HUES6 (cell line): ENCODE measurements at regions not wholly inside any gene's neighbourhood (a gene's known extent, or its start where the extent isn't known, plus 50 kb on each side); places are given as distances from the start of the nearest gene placed in this dataset.

ENCODE experiments used
- H3K27ac ChIP-seq: 2 replicates; pipeline ENCODE4 v1.7.0; 2013; ENCODE audit warnings: low read depth, mild to moderate bottlenecking, low read length, inconsistent platforms
- H3K27me3 ChIP-seq: 2 replicates; pipeline ENCODE4 v1.6.1; 2013; ENCODE audit warnings: low read length; ENCODE audit not compliant: control insufficient read depth, insufficient read depth
- H3K36me3 ChIP-seq: 2 replicates; pipeline ENCODE4 v1.6.1; 2013; ENCODE audit warnings: low read length; ENCODE audit not compliant: control insufficient read depth, insufficient read depth
- H3K4me1 ChIP-seq: 2 replicates; pipeline ENCODE4 v1.6.1; 2013; ENCODE audit warnings: low read length; ENCODE audit not compliant: control insufficient read depth, insufficient read depth
- H3K4me3 ChIP-seq: 2 replicates; pipeline ENCODE4 v1.5.1; 2013; ENCODE audit warnings: low read depth, low read length
- H3K9ac ChIP-seq: one replicate; pipeline ENCODE4 v1.6.1; 2013; ENCODE audit warnings: mild to moderate bottlenecking, low read length
- H3K9me3 ChIP-seq: 2 replicates; pipeline ENCODE4 v1.6.1; 2013; ENCODE audit warnings: low read depth, low read length; ENCODE audit not compliant: control insufficient read depth, insufficient read depth

DNA sequence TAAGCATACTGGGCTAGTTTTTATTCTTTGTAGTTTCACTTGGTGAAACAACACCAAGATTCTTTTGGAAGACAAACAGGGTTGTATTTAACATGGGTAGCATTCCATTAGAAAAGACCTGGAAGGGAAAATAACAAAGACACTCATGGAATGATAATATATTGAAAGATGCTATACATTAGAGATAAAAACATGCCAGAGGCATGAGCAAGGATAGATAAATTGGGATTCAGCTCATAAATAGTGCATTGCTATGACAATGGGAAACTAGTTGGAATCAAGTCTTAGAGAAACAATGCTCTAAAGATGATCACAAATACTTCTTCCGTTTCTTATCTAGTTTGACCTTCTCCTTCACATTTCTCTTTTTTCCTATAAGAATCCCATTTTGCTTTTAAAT lies 677.4 kb downstream of the ZNF385D start:
- Histone ChIP-seq H3K27ac (no peak overlapping the region), H3K9ac (no peak overlapping the region), H3K4me3 (no peak overlapping the region), H3K9me3 (no peaks in the 10 kb centered on the region), H3K36me3 (no peaks in the 10 kb centered on the region), H3K4me1 (no peaks in the 10 kb centered on the region), H3K27me3 (no peaks in the 10 kb centered on the region)

DNA sequence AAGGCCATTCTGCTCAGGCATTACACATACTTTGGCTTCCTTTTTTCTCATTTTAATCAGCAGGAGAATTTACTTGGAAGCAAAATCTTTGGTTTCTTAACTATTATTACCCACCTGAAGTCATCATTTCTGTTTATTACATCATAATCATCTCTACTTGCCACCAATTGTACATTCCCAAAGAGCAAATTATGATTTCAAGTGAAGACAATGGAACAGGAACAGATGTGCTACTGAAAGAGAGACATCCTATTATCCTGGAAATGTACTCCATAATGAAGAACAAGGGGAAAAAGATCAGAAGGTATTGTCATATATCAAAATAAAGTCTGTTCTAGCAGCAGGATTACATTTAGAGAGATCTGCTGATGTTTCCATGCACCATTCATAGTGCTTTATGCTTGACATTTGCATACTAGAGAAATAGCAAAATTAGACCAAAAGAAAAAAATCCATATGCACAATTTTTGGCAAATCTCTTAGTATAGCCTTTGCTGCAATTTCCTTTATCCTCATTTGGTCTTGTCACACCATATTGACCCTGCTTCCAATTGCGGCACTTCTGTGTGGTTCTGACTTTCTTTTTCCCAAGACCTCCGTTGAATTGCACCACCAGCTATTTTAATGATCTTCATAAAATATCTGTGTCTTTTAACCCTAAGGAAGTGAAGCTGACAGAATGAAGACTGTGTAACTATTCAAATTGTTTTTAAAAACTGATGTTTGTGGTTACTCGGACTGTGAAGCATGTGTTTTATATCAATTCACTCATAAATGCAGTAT lies 683.8 kb downstream of the ZNF385D start:
- no peak overlapping the region for H3K9ac ChIP-seq
- no peaks in the 10 kb centered on the region for H3K9me3 ChIP-seq
- H3K4me1 ChIP-seq = no peaks in the 10 kb centered on the region
- no peaks in the 10 kb centered on the region for H3K36me3 ChIP-seq
- no peak overlapping the region for H3K4me3 ChIP-seq
- no peaks in the 10 kb centered on the region for H3K27me3 ChIP-seq
- no peak overlapping the region for H3K27ac ChIP-seq

DNA sequence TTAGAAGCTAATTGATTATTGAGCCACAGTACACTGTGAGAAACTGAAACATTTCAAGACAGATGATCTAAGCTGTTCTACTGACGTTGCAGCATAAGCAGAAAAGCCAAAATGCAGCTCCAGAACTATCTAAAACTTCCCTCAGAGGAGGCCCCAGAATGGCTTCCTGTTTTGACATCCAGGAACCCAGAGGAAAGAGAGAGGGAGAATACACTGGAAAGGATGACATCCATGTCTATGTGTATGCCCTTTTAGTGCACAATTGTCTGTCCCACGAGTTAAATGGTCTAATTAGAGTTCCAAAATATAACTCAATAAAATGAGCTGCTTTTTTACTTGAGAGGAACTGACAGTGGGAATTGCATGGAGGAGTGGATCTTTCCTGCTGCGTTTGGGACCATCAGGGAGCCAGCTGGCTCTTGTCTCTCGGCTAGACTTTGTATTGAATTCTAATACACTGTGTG lies 688.1 kb downstream of the ZNF385D start:
- no peaks in the 10 kb centered on the region for H3K27me3 ChIP-seq
- no peaks in the 10 kb centered on the region for H3K9me3 ChIP-seq

DNA sequence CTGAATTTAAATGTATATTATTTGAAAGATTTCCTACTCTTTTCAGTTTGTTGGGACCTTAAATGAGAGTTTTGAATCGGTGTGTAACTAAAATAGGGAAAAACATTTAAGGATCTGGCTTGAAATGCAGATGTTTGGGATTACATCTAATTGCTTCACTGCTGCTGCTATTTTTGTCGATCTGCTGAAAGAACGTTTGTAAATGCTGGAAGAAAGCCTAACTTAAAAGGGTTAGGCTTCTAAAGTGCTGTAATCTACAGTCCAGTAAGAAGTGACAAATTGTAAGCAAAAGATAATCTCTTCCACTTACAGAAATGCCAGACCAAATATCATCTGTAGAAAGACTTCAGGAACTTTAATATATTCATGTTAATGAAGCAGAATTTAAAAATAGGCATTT lies 691.6 kb downstream of the ZNF385D start:
- H3K9me3 ChIP-seq = no peaks in the 10 kb centered on the region
- no peaks in the 10 kb centered on the region for H3K36me3 ChIP-seq
- no peak overlapping the region for H3K27ac ChIP-seq
- no peak overlapping the region for H3K4me3 ChIP-seq
- H3K4me1 ChIP-seq = no peaks in the 10 kb centered on the region
- no peak overlapping the region for H3K9ac ChIP-seq
- H3K27me3 ChIP-seq = no peaks in the 10 kb centered on the region

More for the DNA sequence above, 688.1 kb downstream of the ZNF385D start:
- H3K9ac ChIP-seq = no peak overlapping the region
- no peaks in the 10 kb centered on the region for H3K4me1 ChIP-seq
- no peak overlapping the region for H3K27ac ChIP-seq
- no peaks in the 10 kb centered on the region for H3K36me3 ChIP-seq
- no peak overlapping the region for H3K4me3 ChIP-seq

DNA sequence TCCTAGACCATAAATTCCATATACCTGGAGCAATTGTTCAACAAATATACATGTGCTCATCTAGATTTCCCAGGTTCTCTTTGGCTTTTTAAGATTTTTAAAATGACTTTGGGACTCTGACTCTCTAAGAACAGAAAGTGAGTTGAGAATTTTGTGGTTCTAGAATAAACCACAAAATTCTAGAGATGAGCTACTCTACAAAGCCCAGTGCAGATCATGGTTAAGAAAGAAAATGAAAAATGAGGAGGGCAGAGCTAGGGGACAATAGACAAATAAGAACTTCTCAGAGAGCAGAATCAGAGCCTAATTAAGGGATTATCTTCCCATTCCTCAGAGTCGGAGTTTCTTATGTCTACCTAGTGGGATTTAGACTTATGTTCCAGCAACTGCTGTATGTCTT lies 694.7 kb downstream of the ZNF385D start:
- Histone ChIP-seq H3K4me3 (no peak overlapping the region), H3K27ac (no peak overlapping the region), H3K36me3 (no peaks in the 10 kb centered on the region), H3K27me3 (no peaks in the 10 kb centered on the region), H3K4me1 (no peaks in the 10 kb centered on the region), H3K9ac (no peak overlapping the region), H3K9me3 (no peaks in the 10 kb centered on the region)

DNA sequence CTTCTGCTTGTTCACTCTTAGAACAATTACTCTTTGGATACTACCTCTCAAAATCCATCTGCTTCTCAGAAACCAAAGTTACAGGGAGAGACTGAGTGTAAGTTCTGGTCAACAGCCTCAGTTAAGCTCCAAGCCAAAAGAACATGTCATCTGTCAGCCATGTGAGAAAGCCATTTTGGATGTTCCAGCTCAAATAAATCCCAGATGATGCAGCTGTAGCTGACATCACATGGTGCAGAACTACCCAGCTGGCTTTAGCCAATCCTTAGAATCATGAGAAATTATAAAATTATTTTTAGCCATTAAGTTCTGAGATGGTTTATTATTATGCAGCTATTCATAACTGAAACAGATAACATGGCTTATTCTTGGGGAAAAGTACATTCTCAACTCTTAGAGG lies 696.0 kb downstream of the ZNF385D start:
- H3K9ac ChIP-seq = no peak overlapping the region
- no peak overlapping the region for H3K27ac ChIP-seq
- H3K4me3 ChIP-seq = no peak overlapping the region
- H3K4me1 ChIP-seq = no peaks in the 10 kb centered on the region
- H3K36me3 ChIP-seq = no peaks in the 10 kb centered on the region
- H3K9me3 ChIP-seq = no peaks in the 10 kb centered on the region
- H3K27me3 ChIP-seq = no peaks in the 10 kb centered on the region

DNA sequence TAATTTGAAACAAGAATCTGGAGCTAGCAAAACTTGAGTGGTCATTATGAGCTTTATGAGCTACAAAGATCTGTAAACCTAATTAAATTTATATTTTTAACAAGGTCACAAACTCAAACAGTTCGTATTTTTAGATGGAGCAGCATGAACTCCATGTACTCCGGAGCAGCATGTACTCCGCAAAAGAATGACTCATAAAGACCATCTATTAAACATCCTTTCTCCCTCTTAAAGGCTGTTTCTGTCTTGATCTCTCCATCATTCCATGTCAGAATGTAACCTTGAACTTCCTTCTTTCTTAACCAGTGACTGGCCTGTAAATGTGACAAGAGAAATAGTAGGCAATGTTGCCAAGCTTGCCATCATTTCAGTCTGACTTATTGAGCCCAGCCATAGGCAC lies 696.9 kb downstream of the ZNF385D start:
- Histone ChIP-seq H3K9ac (no peak overlapping the region), H3K9me3 (no peaks in the 10 kb centered on the region), H3K4me1 (no peaks in the 10 kb centered on the region), H3K27ac (no peak overlapping the region), H3K36me3 (no peaks in the 10 kb centered on the region), H3K4me3 (no peak overlapping the region), H3K27me3 (no peaks in the 10 kb centered on the region)

DNA sequence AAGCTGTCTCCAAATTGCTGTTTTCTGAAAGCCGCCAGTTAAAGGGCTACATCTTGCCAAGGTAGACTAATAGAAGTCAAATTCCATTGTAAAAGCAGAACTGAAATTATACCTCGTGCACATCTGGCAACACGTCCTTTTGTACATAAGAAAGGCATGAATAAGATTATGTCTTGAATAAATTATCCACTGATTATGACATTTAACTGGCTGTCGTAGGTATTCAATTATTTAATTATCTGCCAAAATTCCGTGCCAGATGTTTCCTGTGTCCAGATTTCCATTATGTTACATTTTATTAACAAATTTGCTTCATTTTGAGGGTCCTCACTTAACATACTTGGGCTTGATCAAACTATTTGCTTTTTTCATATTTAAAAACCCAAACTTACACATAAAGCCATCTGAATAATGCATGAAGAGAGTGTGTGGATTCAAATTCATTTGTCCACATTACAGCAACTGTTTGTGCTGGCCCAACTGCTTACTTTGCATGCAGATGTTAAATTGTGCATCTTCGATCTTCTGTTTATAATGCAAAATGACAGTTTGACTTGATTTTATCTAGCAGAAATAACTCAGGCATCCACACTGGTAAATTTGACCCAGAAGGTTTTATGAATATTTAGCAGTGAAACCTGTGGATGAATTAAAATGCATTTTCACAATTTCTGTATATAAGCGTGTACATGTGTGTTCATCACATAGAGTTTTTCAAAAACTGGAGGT lies 701.5 kb downstream of the ZNF385D start:
- no peak overlapping the region for H3K9ac ChIP-seq
- H3K27me3 ChIP-seq = no peaks in the 10 kb centered on the region
- no peaks in the 10 kb centered on the region for H3K4me1 ChIP-seq
- no peaks in the 10 kb centered on the region for H3K36me3 ChIP-seq
- H3K27ac ChIP-seq = no peak overlapping the region
- no peak overlapping the region for H3K4me3 ChIP-seq
- H3K9me3 ChIP-seq = no peaks in the 10 kb centered on the region

DNA sequence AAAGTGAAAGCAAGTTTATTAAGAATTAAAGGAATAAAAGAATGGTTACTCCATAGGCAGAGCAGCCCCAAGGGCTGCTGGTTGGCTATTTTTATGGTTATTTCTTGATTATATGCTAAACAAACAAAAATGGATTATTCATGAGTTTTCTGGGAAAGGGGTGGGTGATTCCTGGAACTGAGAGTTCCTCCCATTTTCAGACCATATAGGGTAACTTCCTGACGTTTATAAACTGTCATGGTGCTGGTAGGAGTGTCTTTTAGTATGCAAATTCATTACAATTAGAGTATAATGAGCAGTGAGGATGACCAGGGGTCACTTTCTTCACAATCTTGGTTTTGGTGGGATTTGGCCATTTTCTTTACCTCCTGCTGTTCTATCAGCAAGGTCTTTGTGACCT lies 707.9 kb downstream of the ZNF385D start:
- no peaks in the 10 kb centered on the region for H3K27me3 ChIP-seq
- H3K4me3 ChIP-seq = no peak overlapping the region
- H3K9me3 ChIP-seq = no peaks in the 10 kb centered on the region
- H3K27ac ChIP-seq = no peak overlapping the region
- no peaks in the 10 kb centered on the region for H3K4me1 ChIP-seq
- no peaks in the 10 kb centered on the region for H3K36me3 ChIP-seq
- H3K9ac ChIP-seq = no peak overlapping the region

DNA sequence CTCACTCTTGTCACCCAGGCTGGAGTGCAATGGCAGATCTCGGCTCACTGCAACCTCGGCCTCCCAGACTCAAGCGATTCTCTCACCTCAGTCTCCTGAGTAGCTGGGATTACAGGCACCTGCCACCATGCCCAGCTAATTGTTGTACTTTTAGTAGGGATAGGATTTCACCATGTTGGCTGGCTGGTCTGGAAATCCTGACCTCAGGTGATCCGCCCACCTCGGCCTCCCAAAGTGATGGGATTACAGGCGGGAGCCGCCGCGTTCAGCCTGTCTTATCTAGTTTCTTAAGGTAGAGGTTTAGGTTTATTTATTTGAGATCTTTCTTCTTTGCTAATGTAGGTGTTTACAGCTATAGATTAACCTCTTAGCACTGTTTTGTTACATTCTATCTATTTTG lies 708.8 kb downstream of the ZNF385D start:
- Histone ChIP-seq H3K27me3 (no peaks in the 10 kb centered on the region), H3K9ac (no peak overlapping the region), H3K36me3 (no peaks in the 10 kb centered on the region), H3K4me3 (no peak overlapping the region), H3K27ac (no peak overlapping the region), H3K4me1 (no peaks in the 10 kb centered on the region), H3K9me3 (no peaks in the 10 kb centered on the region)

DNA sequence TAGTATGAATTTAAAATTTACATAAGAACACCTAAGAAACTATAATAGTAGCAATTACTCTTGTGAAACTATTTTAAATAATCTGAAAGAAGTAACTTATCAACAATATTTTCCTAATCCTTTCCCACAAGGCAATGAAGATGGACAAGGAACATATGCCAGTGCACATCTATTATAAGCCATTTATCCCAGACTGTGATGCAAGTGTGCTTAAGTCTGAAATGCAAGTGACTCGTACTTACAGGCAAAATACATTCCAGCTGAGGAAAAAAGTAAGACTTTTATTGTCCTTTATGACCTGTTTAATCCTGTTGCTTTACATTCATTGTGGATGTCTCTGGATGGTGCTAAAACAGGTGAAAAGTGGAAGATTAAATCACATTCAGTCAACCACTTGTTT lies 709.4 kb downstream of the ZNF385D start:
- Histone ChIP-seq H3K4me3 (no peak overlapping the region), H3K4me1 (no peaks in the 10 kb centered on the region), H3K9ac (no peak overlapping the region), H3K9me3 (no peaks in the 10 kb centered on the region), H3K27ac (no peak overlapping the region), H3K36me3 (no peaks in the 10 kb centered on the region), H3K27me3 (no peaks in the 10 kb centered on the region)
